ENCODE measurements at regions not wholly inside any gene's neighbourhood (a gene's known extent, or its start where the extent isn't known, plus 50 kb on each side); places are given as distances from the start of the nearest gene placed in this dataset.
"Not testable (repeated sequence)": the region's sequence is repeated elsewhere in the genome, so short reads cannot be mapped to it uniquely, and the experiment has no call there.

- H3K9me2 ChIP-seq; H3K9me3 ChIP-seq; H3K4me1 ChIP-seq (ENCODE audit: control insufficient read depth in 1 of 2, insufficient read depth in 2 of 2, low read depth in 1 of 2, low read length in 1 of 2); DNase-seq; H3K27me3 ChIP-seq (ENCODE audit: insufficient read depth); H3K9ac ChIP-seq; POLR2A ChIA-PET; H3K79me2 ChIP-seq (ENCODE audit: insufficient read depth); H2AFZ ChIP-seq (ENCODE audit: low read depth); H4K20me1 ChIP-seq (ENCODE audit: insufficient read depth); CTCF ChIA-PET; H3F3A ChIP-seq (replicated peaks; ENCODE audit: insufficient read depth); H3K4me2 ChIP-seq; H3K27ac ChIP-seq (ENCODE audit: low read depth in 2 of 2, low read length in 1 of 2); H3K4me3 ChIP-seq (ENCODE audit: low read depth in 2 of 2, low read length in 1 of 2): not testable (repeated sequence)
- WGBS (ENCODE audit: low lambda C conversion rate), result 89% methylated on average over 8 of the region's 8 CpGs
- H3K36me3 ChIP-seq (replicated peaks in 1 of 2; ENCODE audit: control insufficient read depth in 1 of 2, insufficient read depth in 2 of 2, low read length in 1 of 2), result peaks cover 10 to 26% of the 10 kb centered on the region in 2 experiments
Measured at GRCh38 chr17:64789061-64789445, 126.9 kb upstream of the SMURF2 start.

DNA sequence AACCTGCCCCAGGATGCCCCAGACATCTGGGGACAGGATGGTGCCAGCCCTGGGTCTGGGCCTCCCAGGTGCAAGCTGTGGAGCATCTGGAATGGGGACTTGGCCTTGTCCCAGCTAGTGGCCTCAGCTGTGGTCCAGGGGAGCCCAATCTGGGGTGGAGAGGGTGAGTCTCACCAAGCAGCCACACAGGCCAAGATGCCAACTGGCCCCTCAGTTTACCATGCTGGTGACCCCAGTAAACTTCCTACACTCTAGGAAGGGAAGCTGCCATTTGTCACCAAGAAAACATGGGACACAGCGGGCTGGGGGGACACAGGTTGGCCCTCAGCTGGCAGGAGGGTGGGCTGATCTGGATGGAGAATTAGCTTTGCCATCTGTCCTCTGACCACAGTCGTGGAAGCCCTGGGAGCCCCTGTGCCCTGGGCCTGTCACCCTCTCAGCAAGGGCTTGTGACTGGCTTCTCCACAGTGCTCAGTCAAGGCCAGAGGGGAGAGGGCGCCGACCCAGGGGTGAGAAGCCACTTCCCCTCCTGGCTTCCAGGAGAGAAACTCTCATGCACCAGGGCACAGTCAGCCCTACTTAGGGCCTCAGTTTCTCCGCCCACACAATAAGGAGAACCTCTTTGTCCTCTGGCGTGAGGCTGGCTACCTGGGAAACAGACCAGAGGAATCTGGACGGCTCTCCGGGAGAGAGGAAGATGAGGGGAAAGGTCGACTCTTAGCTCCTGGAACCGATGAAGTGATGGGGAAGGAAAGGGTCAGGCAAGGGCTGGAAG, 126.4 kb upstream of the SMURF2 start:
- no peaks in the 10 kb centered on the region for H3K9me2 ChIP-seq
- H3K4me3 ChIP-seq (ENCODE audit: low read depth in 2 of 2, low read length in 1 of 2), result no peak overlapping the region
- no peak overlapping the region for H3K4me2 ChIP-seq
- H3F3A ChIP-seq (replicated peaks; ENCODE audit: insufficient read depth), result no peaks in the 10 kb centered on the region
- no peak overlapping the region for H3K9ac ChIP-seq
- H3K27me3 ChIP-seq (ENCODE audit: insufficient read depth), result no peaks in the 10 kb centered on the region
- TF ChIP-seq RXRA (IDR thresholded peaks at IDR 0.05; ENCODE audit: borderline replicate concordance, low read depth) (no peak), NRF1 (IDR thresholded peaks at IDR 0.05; ENCODE audit: low read depth, low read length) (no peak), RFX5 (IDR thresholded peaks at IDR 0.05; ENCODE audit: low read length) (no peak), ZBTB33 (IDR thresholded peaks at IDR 0.05; ENCODE audit: borderline replicate concordance, low read depth) (no peak), FOXJ3 (CRISPR knock-in tag; IDR thresholded peaks at IDR 0.05) (no peak), CHD2 (IDR thresholded peaks at IDR 0.05; ENCODE audit: low read length, partially characterized antibody) (no peak)
- no peaks in the 10 kb centered on the region for H4K20me1 ChIP-seq (ENCODE audit: insufficient read depth)
- no peak overlapping the region for H2AFZ ChIP-seq (ENCODE audit: low read depth)
- 90% methylated on average over 7 of the region's 10 CpGs for WGBS (ENCODE audit: low lambda C conversion rate)
- no peak for DNase-seq
- no peaks in the 10 kb centered on the region for H3K79me2 ChIP-seq (ENCODE audit: insufficient read depth)
- no peaks in the 10 kb centered on the region for H3K9me3 ChIP-seq
- H3K36me3 ChIP-seq (replicated peaks in 1 of 2; ENCODE audit: control insufficient read depth in 1 of 2, insufficient read depth in 2 of 2, low read length in 1 of 2), result peaks cover 10 to 32% of the 10 kb centered on the region in 2 experiments
- ChIA-PET POLR2A (no interaction called here), CTCF (interaction anchor here (3.0 kb wide), 1 partner anchor 12 kb away, joined by 16 read pairs; no protein-coding TSS in a partner anchor)
- H3K27ac ChIP-seq (ENCODE audit: low read depth in 2 of 2, low read length in 1 of 2), result no peak overlapping the region
- H3K4me1 ChIP-seq (ENCODE audit: control insufficient read depth in 1 of 2, insufficient read depth in 2 of 2, low read depth in 1 of 2, low read length in 1 of 2), result peaks cover 2 to 4% of the 10 kb centered on the region in 2 experiments; a peak in 1 of 4 replicates

DNA sequence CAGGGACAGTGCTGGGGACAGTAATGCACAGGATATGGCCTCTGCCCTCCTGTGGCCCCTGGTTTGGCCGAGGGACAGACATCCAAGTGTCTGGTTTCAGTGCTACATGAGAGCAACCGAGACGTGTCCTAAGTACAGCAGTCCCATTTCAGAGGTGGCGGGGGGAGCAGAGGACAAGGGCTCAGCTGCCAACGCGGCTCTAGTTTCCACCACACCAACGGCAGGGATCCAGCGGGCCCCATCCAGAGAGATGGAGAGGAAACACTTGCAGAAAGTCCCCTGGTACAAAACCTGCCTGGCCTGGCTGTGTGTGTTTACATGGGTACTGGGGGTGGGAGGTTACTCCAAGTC, 125.8 kb upstream of the SMURF2 start:
- Histone ChIP-seq H3K27me3 (ENCODE audit: insufficient read depth) (no peaks in the 10 kb centered on the region), H3K4me3 (ENCODE audit: low read depth in 2 of 2, low read length in 1 of 2) (no peak overlapping the region), H3K9me2 (no peaks in the 10 kb centered on the region), H3K9me3 (no peaks in the 10 kb centered on the region), H3K4me1 (ENCODE audit: control insufficient read depth in 1 of 2, insufficient read depth in 2 of 2, low read depth in 1 of 2, low read length in 1 of 2) (peaks cover 1 to 2% of the 10 kb centered on the region in 2 experiments; a peak in 1 of 4 replicates), H3F3A (replicated peaks; ENCODE audit: insufficient read depth) (no peaks in the 10 kb centered on the region), H3K36me3 (replicated peaks in 1 of 2; ENCODE audit: control insufficient read depth in 1 of 2, insufficient read depth in 2 of 2, low read length in 1 of 2) (peaks cover 10 to 33% of the 10 kb centered on the region in 2 experiments), H2AFZ (ENCODE audit: low read depth) (no peak overlapping the region), H3K4me2 (no peak overlapping the region), H3K9ac (no peak overlapping the region), H3K79me2 (ENCODE audit: insufficient read depth) (no peaks in the 10 kb centered on the region), H3K27ac (ENCODE audit: low read depth in 2 of 2, low read length in 1 of 2) (no peak overlapping the region), H4K20me1 (ENCODE audit: insufficient read depth) (no peaks in the 10 kb centered on the region)
- CTCF ChIA-PET, result interaction anchor here (3.0 kb wide), 1 partner anchor 11 kb away, joined by 16 read pairs; no protein-coding TSS in a partner anchor
- WGBS (ENCODE audit: low lambda C conversion rate), result 79% methylated on average over 8 of the region's 8 CpGs
- POLR2A ChIA-PET, result no interaction called here
- DNase-seq, result no peak
- no peak for TF ChIP-seq POLR2AphosphoS5 (IDR thresholded peaks at IDR 0.05; ENCODE audit: low read depth, low read length)
- TF ChIP-seq YY1 (IDR thresholded peaks at IDR 0.05; ENCODE audit: low read depth), result no peak
- TF ChIP-seq, protein P1, sequence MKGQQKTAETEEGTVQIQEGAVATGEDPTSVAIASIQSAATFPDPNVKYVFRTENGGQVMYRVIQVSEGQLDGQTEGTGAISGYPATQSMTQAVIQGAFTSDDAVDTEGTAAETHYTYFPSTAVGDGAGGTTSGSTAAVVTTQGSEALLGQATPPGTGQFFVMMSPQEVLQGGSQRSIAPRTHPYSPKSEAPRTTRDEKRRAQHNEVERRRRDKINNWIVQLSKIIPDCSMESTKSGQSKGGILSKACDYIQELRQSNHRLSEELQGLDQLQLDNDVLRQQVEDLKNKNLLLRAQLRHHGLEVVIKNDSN (IDR thresholded peaks at IDR 0.05; ENCODE audit: borderline replicate concordance, low read depth), result no peak
- no peak for TF ChIP-seq SIN3A (IDR thresholded peaks at IDR 0.05; ENCODE audit: borderline replicate concordance, low read depth, low read length)
- TF ChIP-seq, protein P2, sequence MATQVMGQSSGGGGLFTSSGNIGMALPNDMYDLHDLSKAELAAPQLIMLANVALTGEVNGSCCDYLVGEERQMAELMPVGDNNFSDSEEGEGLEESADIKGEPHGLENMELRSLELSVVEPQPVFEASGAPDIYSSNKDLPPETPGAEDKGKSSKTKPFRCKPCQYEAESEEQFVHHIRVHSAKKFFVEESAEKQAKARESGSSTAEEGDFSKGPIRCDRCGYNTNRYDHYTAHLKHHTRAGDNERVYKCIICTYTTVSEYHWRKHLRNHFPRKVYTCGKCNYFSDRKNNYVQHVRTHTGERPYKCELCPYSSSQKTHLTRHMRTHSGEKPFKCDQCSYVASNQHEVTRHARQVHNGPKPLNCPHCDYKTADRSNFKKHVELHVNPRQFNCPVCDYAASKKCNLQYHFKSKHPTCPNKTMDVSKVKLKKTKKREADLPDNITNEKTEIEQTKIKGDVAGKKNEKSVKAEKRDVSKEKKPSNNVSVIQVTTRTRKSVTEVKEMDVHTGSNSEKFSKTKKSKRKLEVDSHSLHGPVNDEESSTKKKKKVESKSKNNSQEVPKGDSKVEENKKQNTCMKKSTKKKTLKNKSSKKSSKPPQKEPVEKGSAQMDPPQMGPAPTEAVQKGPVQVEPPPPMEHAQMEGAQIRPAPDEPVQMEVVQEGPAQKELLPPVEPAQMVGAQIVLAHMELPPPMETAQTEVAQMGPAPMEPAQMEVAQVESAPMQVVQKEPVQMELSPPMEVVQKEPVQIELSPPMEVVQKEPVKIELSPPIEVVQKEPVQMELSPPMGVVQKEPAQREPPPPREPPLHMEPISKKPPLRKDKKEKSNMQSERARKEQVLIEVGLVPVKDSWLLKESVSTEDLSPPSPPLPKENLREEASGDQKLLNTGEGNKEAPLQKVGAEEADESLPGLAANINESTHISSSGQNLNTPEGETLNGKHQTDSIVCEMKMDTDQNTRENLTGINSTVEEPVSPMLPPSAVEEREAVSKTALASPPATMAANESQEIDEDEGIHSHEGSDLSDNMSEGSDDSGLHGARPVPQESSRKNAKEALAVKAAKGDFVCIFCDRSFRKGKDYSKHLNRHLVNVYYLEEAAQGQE (IDR thresholded peaks at IDR 0.05; ENCODE audit: low read depth, low read length), result no peak
- TF ChIP-seq IRF3 (IDR thresholded peaks at IDR 0.05; ENCODE audit: low read depth, low read length), result no peak
- TF ChIP-seq TEAD4 (IDR thresholded peaks at IDR 0.05; ENCODE audit: borderline replicate concordance, insufficient read depth), result no peak
- TF ChIP-seq RCOR1 (IDR thresholded peaks at IDR 0.05; ENCODE audit: low read length), result no peak

All from SK-N-SH (cell line).